ENCODE measurements at regions not wholly inside any gene's neighbourhood (a gene's known extent, or its start where the extent isn't known, plus 50 kb on each side); places are given as distances from the start of the nearest gene placed in this dataset.

- H3K4me3 Mint-ChIP-seq = no peak overlapping the region
- no peaks in the 10 kb centered on the region for H3K36me3 Mint-ChIP-seq
- no peak overlapping the region for H3K27ac Mint-ChIP-seq
- no peak for ATAC-seq
- peaks cover 3% of the 10 kb centered on the region for H3K9me3 Mint-ChIP-seq
- DNase-seq (ENCODE audit: low spot score in 2 of 2) = no peak
- no peaks in the 10 kb centered on the region for H3K4me1 Mint-ChIP-seq
Measured at GRCh38 chr12:95395696-95396095, 78.3 kb upstream of the METAP2 start.

GRCh38 chr12:95396849-95397468, 77.0 kb upstream of the METAP2 start:
- Mint-ChIP-seq H3K4me3 (no peak overlapping the region), H3K36me3 (no peaks in the 10 kb centered on the region), H3K9me3 (peaks cover 3% of the 10 kb centered on the region), H3K27ac (no peak overlapping the region), H3K4me1 (no peaks in the 10 kb centered on the region)
- DNase-seq (ENCODE audit: low spot score in 2 of 2) (no peak), ATAC-seq (peak; percentile 39)

GRCh38 chr12:95397571-95397970, 76.4 kb upstream of the METAP2 start:
- Mint-ChIP-seq H3K4me3 (no peak overlapping the region), H3K36me3 (no peaks in the 10 kb centered on the region), H3K9me3 (peaks cover 3% of the 10 kb centered on the region), H3K4me1 (no peaks in the 10 kb centered on the region), H3K27ac (no peak overlapping the region)
- DNase-seq (ENCODE audit: low spot score in 2 of 2) = no peak
- ATAC-seq = no peak

- no peaks in the 10 kb centered on the region for H3K36me3 Mint-ChIP-seq
- ATAC-seq (no peak), DNase-seq (ENCODE audit: low spot score in 2 of 2) (no peak)
- H3K27ac Mint-ChIP-seq = no peak overlapping the region
- H3K4me1 Mint-ChIP-seq = no peaks in the 10 kb centered on the region
- no peak overlapping the region for H3K4me3 Mint-ChIP-seq
- H3K9me3 Mint-ChIP-seq = no peaks in the 10 kb centered on the region
Measured at GRCh38 chr12:95402096-95402495, 71.9 kb upstream of the METAP2 start.

GRCh38 chr12:95408201-95408600, 65.8 kb upstream of the METAP2 start:
- H3K4me1 Mint-ChIP-seq = no peaks in the 10 kb centered on the region
- DNase-seq (ENCODE audit: low spot score in 2 of 2) = no peak
- no peak overlapping the region for H3K27ac Mint-ChIP-seq
- no peak for ATAC-seq
- H3K9me3 Mint-ChIP-seq = no peaks in the 10 kb centered on the region
- H3K4me3 Mint-ChIP-seq = no peak overlapping the region
- H3K36me3 Mint-ChIP-seq = no peaks in the 10 kb centered on the region

- ATAC-seq = no peak
- no peak for DNase-seq (ENCODE audit: low spot score in 2 of 2)
- Mint-ChIP-seq H3K4me1 (no peaks in the 10 kb centered on the region), H3K9me3 (no peaks in the 10 kb centered on the region), H3K27ac (no peak overlapping the region), H3K36me3 (no peaks in the 10 kb centered on the region), H3K4me3 (no peak overlapping the region)
Measured at GRCh38 chr12:95411057-95411456, 62.9 kb upstream of the METAP2 start.

- Mint-ChIP-seq H3K36me3 (no peaks in the 10 kb centered on the region), H3K27ac (no peak overlapping the region), H3K4me3 (no peak overlapping the region), H3K4me1 (no peaks in the 10 kb centered on the region), H3K9me3 (no peaks in the 10 kb centered on the region)
- ATAC-seq (no peak), DNase-seq (ENCODE audit: low spot score in 2 of 2) (no peak)
Measured at GRCh38 chr12:95411466-95411865, 62.5 kb upstream of the METAP2 start.

- H3K4me1 Mint-ChIP-seq = no peaks in the 10 kb centered on the region
- no peaks in the 10 kb centered on the region for H3K9me3 Mint-ChIP-seq
- no peak overlapping the region for H3K4me3 Mint-ChIP-seq
- no peak overlapping the region for H3K27ac Mint-ChIP-seq
- H3K36me3 Mint-ChIP-seq = no peaks in the 10 kb centered on the region
- DNase-seq (ENCODE audit: low spot score in 2 of 2) = no peak
- no peak for ATAC-seq
Measured at GRCh38 chr12:95412482-95413311, 61.3 kb upstream of the METAP2 start.

- Mint-ChIP-seq H3K4me3 (no peak overlapping the region), H3K36me3 (no peaks in the 10 kb centered on the region)
Measured at GRCh38 chr12:95413576-95413975, 60.4 kb upstream of the METAP2 start.

GRCh38 chr12:95415451-95415850, 58.5 kb upstream of the METAP2 start:
- Mint-ChIP-seq H3K36me3 (no peaks in the 10 kb centered on the region), H3K9me3 (no peaks in the 10 kb centered on the region), H3K27ac (no peak overlapping the region), H3K4me1 (no peaks in the 10 kb centered on the region), H3K4me3 (no peak overlapping the region)
- DNase-seq (ENCODE audit: low spot score in 2 of 2) (no peak), ATAC-seq (no peak)

More at GRCh38 chr12:95413576-95413975, 60.4 kb upstream of the METAP2 start:
- no peak overlapping the region for H3K27ac Mint-ChIP-seq
- no peaks in the 10 kb centered on the region for H3K4me1 Mint-ChIP-seq
- no peaks in the 10 kb centered on the region for H3K9me3 Mint-ChIP-seq
- no peak for ATAC-seq
- DNase-seq (ENCODE audit: low spot score in 2 of 2) = no peak

- Mint-ChIP-seq H3K9me3 (no peaks in the 10 kb centered on the region), H3K36me3 (no peaks in the 10 kb centered on the region), H3K4me3 (no peak overlapping the region), H3K4me1 (no peaks in the 10 kb centered on the region), H3K27ac (no peak overlapping the region)
- no peak for ATAC-seq
- no peak for DNase-seq (ENCODE audit: low spot score in 2 of 2)
Measured at GRCh38 chr12:95416111-95416636, 57.8 kb upstream of the METAP2 start.

GRCh38 chr12:95417372-95417771, 56.6 kb upstream of the METAP2 start:
- no peaks in the 10 kb centered on the region for H3K36me3 Mint-ChIP-seq
- H3K27ac Mint-ChIP-seq = peak overlapping the region; percentile 54
- no peak for DNase-seq (ENCODE audit: low spot score in 2 of 2)

GRCh38 chr12:95418142-95418541, 55.8 kb upstream of the METAP2 start:
- no peak for ATAC-seq
- Mint-ChIP-seq H3K4me1 (no peaks in the 10 kb centered on the region), H3K4me3 (no peak overlapping the region), H3K36me3 (no peaks in the 10 kb centered on the region), H3K9me3 (no peaks in the 10 kb centered on the region), H3K27ac (no peak overlapping the region)
- no peak for DNase-seq (ENCODE audit: low spot score in 2 of 2)

More at GRCh38 chr12:95417372-95417771, 56.6 kb upstream of the METAP2 start:
- no peak overlapping the region for H3K4me3 Mint-ChIP-seq
- H3K9me3 Mint-ChIP-seq = no peaks in the 10 kb centered on the region
- H3K4me1 Mint-ChIP-seq = no peaks in the 10 kb centered on the region
- no peak for ATAC-seq
